ENCODE measurements at regions not wholly inside any gene's neighbourhood (a gene's known extent, or its start where the extent isn't known, plus 50 kb on each side); places are given as distances from the start of the nearest gene placed in this dataset.

- no peak for TF ChIP-seq CTCF (IDR thresholded peaks at IDR 0.05; ENCODE audit: insufficient read depth, low read depth, low read length)
- no peak for TF ChIP-seq EZH2 (IDR thresholded peaks at IDR 0.05; ENCODE audit: insufficient read depth, low read length)
These were observed 614.3 kb downstream of the ISL1 start for GRCh38 chr5:51997500-51997899.

All from astrocyte (in vitro differentiated cells and primary cell).